Kasumi-1 (cell line): ENCODE measurements at regions not wholly inside any gene's neighbourhood (a gene's known extent, or its start where the extent isn't known, plus 50 kb on each side); places are given as distances from the start of the nearest gene placed in this dataset.
"Not testable (repeated sequence)": the region's sequence is repeated elsewhere in the genome, so short reads cannot be mapped to it uniquely, and the experiment has no call there.

Experiments used
- DNase-seq, 2 experiments: peaks; one replicate each; lab custom pipeline; 2025; lab: John Stamatoyannopoulos, UW

- no peak for DNase-seq
These were observed 969.7 kb upstream of the USP15 start for GRCh38 chr12:61290473-61290872.

- DNase-seq: no peak
These were observed 968.6 kb upstream of the USP15 start for GRCh38 chr12:61291647-61292046.

GRCh38 chr12:61294011-61294410, 966.2 kb upstream of the USP15 start:
- not testable (repeated sequence) for DNase-seq

GRCh38 chr12:61301817-61302216, 958.4 kb upstream of the USP15 start:
- DNase-seq: no peak

- DNase-seq: no peak
These were observed 957.9 kb upstream of the USP15 start for GRCh38 chr12:61302282-61302681.

- DNase-seq: no peak
These were observed 952.0 kb upstream of the USP15 start for GRCh38 chr12:61308220-61308619.

GRCh38 chr12:61311413-61311812, 948.8 kb upstream of the USP15 start:
- DNase-seq: no peak

- no peak for DNase-seq
These were observed 911.3 kb upstream of the USP15 start for GRCh38 chr12:61348871-61349270.

GRCh38 chr12:61355105-61355504, 905.1 kb upstream of the USP15 start:
- DNase-seq: no peak

GRCh38 chr12:61356485-61356884, 903.7 kb upstream of the USP15 start:
- DNase-seq: no peak

- no peak for DNase-seq
These were observed 902.7 kb upstream of the USP15 start for GRCh38 chr12:61357496-61357895.

- no peak for DNase-seq
These were observed 898.2 kb upstream of the USP15 start for GRCh38 chr12:61362037-61362436.

- no peak for DNase-seq
These were observed 895.2 kb upstream of the USP15 start for GRCh38 chr12:61365001-61365400.

- DNase-seq: no peak
These were observed 892.9 kb upstream of the USP15 start for GRCh38 chr12:61367281-61367785.

- DNase-seq: no peak
These were observed 890.8 kb upstream of the USP15 start for GRCh38 chr12:61369241-61369910.

GRCh38 chr12:61384511-61384910, 875.7 kb upstream of the USP15 start:
- no peak for DNase-seq

- DNase-seq: no peak
These were observed 874.4 kb upstream of the USP15 start for GRCh38 chr12:61385771-61386170.

GRCh38 chr12:61397668-61398067, 862.5 kb upstream of the USP15 start:
- no peak for DNase-seq

- no peak for DNase-seq
These were observed 848.0 kb upstream of the USP15 start for GRCh38 chr12:61412201-61412600.

- DNase-seq: no peak
These were observed 845.7 kb upstream of the USP15 start for GRCh38 chr12:61414470-61414869.

- DNase-seq: no peak
These were observed 837.4 kb upstream of the USP15 start for GRCh38 chr12:61422786-61423185.

- DNase-seq: no peak
These were observed 808.1 kb upstream of the USP15 start for GRCh38 chr12:61452076-61452475.

GRCh38 chr12:61487728-61488127, 772.5 kb upstream of the USP15 start:
- DNase-seq: no peak
